Astrocyte (in vitro differentiated cells and primary cell): ENCODE measurements at regions not wholly inside any gene's neighbourhood (a gene's known extent, or its start where the extent isn't known, plus 50 kb on each side); places are given as distances from the start of the nearest gene placed in this dataset.

Experiments used
- DNase-seq: peaks from one replicate; pipeline ENCODE4 v3.0.0-alpha.2; 2010; ENCODE audit warnings: low read depth
- FAIRE-seq: peaks from 2 replicates; lab custom pipeline; 2011; peaks lifted over from hg19 to GRCh38; lab: Jason Lieb, UNC
- H2AFZ ChIP-seq: 2 replicates; pipeline ENCODE4 v1.6.0; 2012; ENCODE audit warnings: low read depth, low read length, inconsistent platforms
- H3K27ac ChIP-seq: 2 replicates; pipeline ENCODE4 v1.5.1; 2011; ENCODE audit warnings: low read depth, low read length, inconsistent platforms
- H3K27me3 ChIP-seq: 2 replicates; pipeline ENCODE4 v1.6.0; 2011; ENCODE audit warnings: low read length, inconsistent platforms; ENCODE audit not compliant: insufficient read depth
- H3K36me3 ChIP-seq: 2 replicates; pipeline ENCODE4 v1.5.1; 2011; ENCODE audit warnings: low read length, inconsistent platforms; ENCODE audit not compliant: insufficient read depth
- H3K4me1 ChIP-seq: 2 replicates; pipeline ENCODE4 v1.5.1; 2011; ENCODE audit warnings: low read length, inconsistent platforms; ENCODE audit not compliant: insufficient read depth
- H3K4me2 ChIP-seq: 2 replicates; pipeline ENCODE4 v1.6.0; 2012; ENCODE audit warnings: low read length, inconsistent platforms
- H3K4me3 ChIP-seq: 2 replicates; pipeline ENCODE4 v1.5.1; 2011; ENCODE audit warnings: low read depth, mild to moderate bottlenecking, low read length, inconsistent platforms; ENCODE audit not compliant: insufficient read depth
- H3K79me2 ChIP-seq: 2 replicates; pipeline ENCODE4 v1.6.0; 2012; ENCODE audit warnings: mild to moderate bottlenecking, low read length, inconsistent platforms; ENCODE audit not compliant: insufficient read depth
- H3K9ac ChIP-seq: 2 replicates; pipeline ENCODE4 v1.6.0; 2012; ENCODE audit warnings: mild to moderate bottlenecking, low read length, inconsistent platforms
- H3K9me3 ChIP-seq: 2 replicates; pipeline ENCODE4 v1.5.1; 2012; ENCODE audit warnings: low read depth, mild to moderate bottlenecking, low read length, inconsistent platforms; ENCODE audit not compliant: insufficient read depth
- H4K20me1 ChIP-seq: 2 replicates; pipeline ENCODE4 v1.6.0; 2012; ENCODE audit warnings: low read length, inconsistent platforms; ENCODE audit not compliant: insufficient read depth
- H3K27ac Mint-ChIP-seq: one replicate; pipeline ENCODE4 v1.8.0; 2021; ENCODE audit warnings: mild to moderate bottlenecking, mixed read lengths; ENCODE audit not compliant: unreplicated experiment
- H3K27me3 Mint-ChIP-seq: one replicate; pipeline ENCODE4 v1.8.0; 2021; ENCODE audit warnings: low read depth, mixed read lengths; ENCODE audit not compliant: unreplicated experiment
- H3K36me3 Mint-ChIP-seq: one replicate; pipeline ENCODE4 v1.8.0; 2021; ENCODE audit warnings: low read depth, mixed read lengths; ENCODE audit not compliant: unreplicated experiment
- H3K4me1 Mint-ChIP-seq: one replicate; pipeline ENCODE4 v1.8.0; 2021; ENCODE audit warnings: low read depth, mixed read lengths; ENCODE audit not compliant: unreplicated experiment
- H3K4me3 Mint-ChIP-seq: one replicate; pipeline ENCODE4 v1.8.0; 2021; ENCODE audit warnings: mild to moderate bottlenecking, moderate library complexity, mixed read lengths; ENCODE audit not compliant: unreplicated experiment
- H3K9me3 Mint-ChIP-seq: one replicate; pipeline ENCODE4 v1.8.0; 2021; ENCODE audit warnings: mild to moderate bottlenecking, mixed read lengths; ENCODE audit not compliant: unreplicated experiment
- EZH2 ChIP-seq: IDR thresholded peaks from 2 replicates; pipeline ENCODE4 v1.6.1; 2012; ENCODE audit warnings: mild to moderate bottlenecking, low read length, inconsistent platforms; ENCODE audit not compliant: insufficient read depth
- TF ChIP-seq, protein P1 (sequence below): IDR thresholded peaks from 2 replicates; pipeline ENCODE4 v1.5.1; 2011; ENCODE audit warnings: low read depth, mild to moderate bottlenecking, inconsistent platforms, low read length, moderate library complexity; ENCODE audit not compliant: insufficient read depth

DNA sequence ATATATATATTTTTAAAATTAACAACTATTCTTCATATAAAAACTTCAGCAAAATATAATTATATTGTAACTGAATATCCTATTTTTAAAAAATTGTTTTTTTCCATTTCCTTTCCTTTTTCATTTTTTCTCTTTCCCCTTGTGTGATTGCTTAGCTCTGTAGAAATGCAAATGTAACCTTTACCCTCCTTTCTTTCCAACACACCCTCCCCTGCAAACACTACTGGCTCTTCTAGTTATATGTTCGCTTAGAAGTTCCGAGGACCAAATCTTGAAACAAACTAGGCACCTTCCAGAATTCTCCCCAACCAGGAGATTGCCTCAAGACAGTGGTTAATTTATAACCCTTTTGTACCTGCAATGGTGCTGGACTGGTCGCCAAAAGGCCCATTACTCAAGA lies 1980.0 kb upstream of the CDH6 start:
- Histone ChIP-seq H3K27me3 (no peaks in the 10 kb centered on the region), H3K4me3 (no peak overlapping the region), H3K4me2 (no peak overlapping the region), H2AFZ (no peak overlapping the region), H3K36me3 (no peaks in the 10 kb centered on the region), H3K9me3 (no peaks in the 10 kb centered on the region), H3K9ac (no peak overlapping the region), H3K79me2 (no peaks in the 10 kb centered on the region), H3K4me1 (no peaks in the 10 kb centered on the region), H4K20me1 (no peaks in the 10 kb centered on the region), H3K27ac (no peak overlapping the region)
- TF ChIP-seq EZH2 = no peak
- Mint-ChIP-seq H3K9me3 (no peaks in the 10 kb centered on the region), H3K4me3 (no peak overlapping the region), H3K4me1 (peaks cover 4% of the 10 kb centered on the region), H3K36me3 (no peaks in the 10 kb centered on the region), H3K27me3 (no peaks in the 10 kb centered on the region), H3K27ac (no peak overlapping the region)
- no peak for FAIRE-seq
- DNase-seq = no peak

DNA sequence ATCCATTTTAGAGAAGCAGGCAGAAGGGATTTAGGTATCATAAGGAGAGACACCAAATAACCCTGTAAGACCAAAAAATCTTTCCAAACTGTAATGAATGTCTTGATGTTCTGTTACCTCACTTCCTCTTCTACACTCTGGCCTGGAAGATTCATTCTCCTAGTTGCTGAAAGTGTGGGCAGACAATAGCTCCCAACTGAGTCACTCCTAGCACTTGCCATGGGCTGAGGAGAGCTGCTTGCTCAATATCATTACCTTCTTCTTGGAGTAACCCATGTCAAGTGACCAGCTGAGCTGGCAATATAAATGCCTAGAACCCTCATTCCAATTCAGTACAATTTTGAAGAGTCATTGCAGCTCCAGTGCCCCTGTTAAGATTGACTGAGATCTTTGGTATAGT lies 1985.5 kb upstream of the CDH6 start:
- Mint-ChIP-seq H3K4me3 (no peak overlapping the region), H3K27ac (peak overlapping the region; percentile 54)

DNA sequence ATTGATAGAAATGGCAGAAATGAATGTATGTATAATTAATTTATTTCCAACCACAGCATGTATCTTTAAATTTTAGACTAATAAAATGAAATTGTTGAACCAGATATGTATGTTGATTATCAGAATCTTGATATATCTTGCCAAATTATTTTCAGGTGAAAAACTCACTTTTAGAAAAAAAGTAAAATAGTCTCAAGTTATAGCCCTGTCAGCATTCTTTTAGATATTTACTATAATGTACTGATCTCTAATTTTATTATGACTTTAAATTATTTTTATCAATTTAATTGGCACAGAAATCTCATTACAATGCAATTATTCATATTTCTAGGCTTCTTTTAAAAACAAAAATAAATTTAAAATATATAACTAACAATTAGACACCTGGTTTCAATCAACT lies 1990.4 kb upstream of the CDH6 start:
- Mint-ChIP-seq H3K27me3 (no peaks in the 10 kb centered on the region), H3K36me3 (no peaks in the 10 kb centered on the region), H3K4me1 (peaks cover 4% of the 10 kb centered on the region), H3K4me3 (no peak overlapping the region), H3K27ac (no peak overlapping the region), H3K9me3 (no peaks in the 10 kb centered on the region)
- DNase-seq (no peak), FAIRE-seq (no peak)
- no peaks in the 10 kb centered on the region for H4K20me1 ChIP-seq
- no peak overlapping the region for H3K27ac ChIP-seq
- H3K36me3 ChIP-seq = no peaks in the 10 kb centered on the region
- H2AFZ ChIP-seq = no peak overlapping the region
- no peaks in the 10 kb centered on the region for H3K9me3 ChIP-seq
- no peaks in the 10 kb centered on the region for H3K4me1 ChIP-seq
- no peak overlapping the region for H3K4me3 ChIP-seq
- no peak overlapping the region for H3K9ac ChIP-seq
- H3K4me2 ChIP-seq = no peak overlapping the region
- TF ChIP-seq, protein P1, sequence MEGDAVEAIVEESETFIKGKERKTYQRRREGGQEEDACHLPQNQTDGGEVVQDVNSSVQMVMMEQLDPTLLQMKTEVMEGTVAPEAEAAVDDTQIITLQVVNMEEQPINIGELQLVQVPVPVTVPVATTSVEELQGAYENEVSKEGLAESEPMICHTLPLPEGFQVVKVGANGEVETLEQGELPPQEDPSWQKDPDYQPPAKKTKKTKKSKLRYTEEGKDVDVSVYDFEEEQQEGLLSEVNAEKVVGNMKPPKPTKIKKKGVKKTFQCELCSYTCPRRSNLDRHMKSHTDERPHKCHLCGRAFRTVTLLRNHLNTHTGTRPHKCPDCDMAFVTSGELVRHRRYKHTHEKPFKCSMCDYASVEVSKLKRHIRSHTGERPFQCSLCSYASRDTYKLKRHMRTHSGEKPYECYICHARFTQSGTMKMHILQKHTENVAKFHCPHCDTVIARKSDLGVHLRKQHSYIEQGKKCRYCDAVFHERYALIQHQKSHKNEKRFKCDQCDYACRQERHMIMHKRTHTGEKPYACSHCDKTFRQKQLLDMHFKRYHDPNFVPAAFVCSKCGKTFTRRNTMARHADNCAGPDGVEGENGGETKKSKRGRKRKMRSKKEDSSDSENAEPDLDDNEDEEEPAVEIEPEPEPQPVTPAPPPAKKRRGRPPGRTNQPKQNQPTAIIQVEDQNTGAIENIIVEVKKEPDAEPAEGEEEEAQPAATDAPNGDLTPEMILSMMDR = no peak
- TF ChIP-seq EZH2 = no peak
- H3K79me2 ChIP-seq = no peaks in the 10 kb centered on the region
- no peaks in the 10 kb centered on the region for H3K27me3 ChIP-seq

More for the DNA sequence above, 1985.5 kb upstream of the CDH6 start:
- H3K79me2 ChIP-seq = no peaks in the 10 kb centered on the region
- Mint-ChIP-seq H3K36me3 (no peaks in the 10 kb centered on the region), H3K4me1 (peaks cover 10% of the 10 kb centered on the region), H3K27me3 (no peaks in the 10 kb centered on the region), H3K9me3 (no peaks in the 10 kb centered on the region)
- TF ChIP-seq, protein P1 = no peak
- TF ChIP-seq EZH2 = no peak
- H3K36me3 ChIP-seq = no peaks in the 10 kb centered on the region
- no peak overlapping the region for H3K4me2 ChIP-seq
- H3K4me3 ChIP-seq = no peak overlapping the region
- H3K27ac ChIP-seq = no peak overlapping the region
- H3K9ac ChIP-seq = no peak overlapping the region
- FAIRE-seq (no peak), DNase-seq (peak; percentile 16)
- H3K9me3 ChIP-seq = no peaks in the 10 kb centered on the region
- H4K20me1 ChIP-seq = no peaks in the 10 kb centered on the region
- H3K27me3 ChIP-seq = no peaks in the 10 kb centered on the region
- H3K4me1 ChIP-seq = no peaks in the 10 kb centered on the region
- H2AFZ ChIP-seq = no peak overlapping the region
